CD1c-positive myeloid dendritic cell (primary cell): ENCODE measurements at regions not wholly inside any gene's neighbourhood (a gene's known extent, or its start where the extent isn't known, plus 50 kb on each side); places are given as distances from the start of the nearest gene placed in this dataset.
"Not testable (repeated sequence)": the region's sequence is repeated elsewhere in the genome, so short reads cannot be mapped to it uniquely, and the experiment has no call there.

Experiments used
- DNase-seq: peaks from one replicate; pipeline ENCODE4 v3.0.0-alpha.2; 2016; ENCODE audit errors: extremely low spot score

DNA sequence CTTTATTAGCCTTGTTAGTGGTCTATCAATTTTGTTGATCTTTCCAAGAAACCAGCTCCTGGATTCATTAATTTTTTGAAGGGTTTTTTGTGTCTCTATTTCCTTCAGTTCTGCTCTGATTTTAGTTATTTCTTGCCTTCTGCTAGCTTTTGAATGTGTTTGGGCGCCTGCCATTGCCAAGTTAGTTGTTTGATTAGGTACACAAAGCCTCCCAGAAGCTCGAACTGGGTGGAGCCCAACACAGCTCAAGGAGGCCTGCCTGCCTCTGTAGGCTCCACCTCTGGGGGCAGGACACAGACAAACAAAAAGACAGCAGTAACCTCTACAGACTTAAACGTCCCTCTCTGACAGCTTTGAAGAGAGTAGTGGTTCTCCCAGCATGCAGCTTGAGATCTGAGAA, 682.3 kb upstream of the ZNF804A start:
- not testable (repeated sequence) for DNase-seq

DNA sequence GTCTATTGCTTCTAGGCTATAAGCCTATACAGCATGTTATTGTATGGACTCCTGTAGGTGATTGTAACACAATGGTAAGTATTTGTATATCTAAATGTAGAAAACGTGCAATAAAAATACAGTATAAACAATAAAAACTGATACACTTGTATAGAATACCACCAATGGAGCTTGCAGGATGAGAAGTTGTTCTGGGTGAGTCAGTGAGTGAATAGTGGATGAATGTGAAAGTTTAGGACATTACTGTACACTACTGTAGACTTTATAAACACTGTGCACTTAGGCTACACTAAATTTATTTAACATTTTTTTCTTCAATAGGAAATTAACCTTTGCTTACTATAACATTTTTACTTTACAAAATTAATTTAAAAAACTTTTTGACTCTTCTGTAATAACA, 679.2 kb upstream of the ZNF804A start:
- no peak for DNase-seq

DNA sequence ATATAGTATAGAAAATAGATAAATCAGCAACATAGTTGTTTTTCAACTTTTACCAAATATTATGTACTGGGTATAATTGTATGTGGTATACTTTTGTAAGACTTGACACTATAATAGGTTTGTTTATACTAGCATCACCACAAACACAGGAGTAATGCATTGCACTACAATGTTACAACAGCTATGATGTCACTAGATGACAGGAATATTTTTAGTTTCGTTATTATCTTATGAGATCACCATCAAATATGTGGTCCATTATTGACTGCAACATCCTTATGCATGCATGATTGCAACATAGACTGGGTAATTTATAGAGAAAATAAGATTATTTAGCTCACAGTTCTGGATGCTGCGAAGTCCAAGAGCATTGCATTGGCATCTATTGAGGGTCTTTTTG, 678.4 kb upstream of the ZNF804A start:
- no peak for DNase-seq

GRCh38 chr2:183925281-183925680, 673.0 kb upstream of the ZNF804A start:
- no peak for DNase-seq

DNA sequence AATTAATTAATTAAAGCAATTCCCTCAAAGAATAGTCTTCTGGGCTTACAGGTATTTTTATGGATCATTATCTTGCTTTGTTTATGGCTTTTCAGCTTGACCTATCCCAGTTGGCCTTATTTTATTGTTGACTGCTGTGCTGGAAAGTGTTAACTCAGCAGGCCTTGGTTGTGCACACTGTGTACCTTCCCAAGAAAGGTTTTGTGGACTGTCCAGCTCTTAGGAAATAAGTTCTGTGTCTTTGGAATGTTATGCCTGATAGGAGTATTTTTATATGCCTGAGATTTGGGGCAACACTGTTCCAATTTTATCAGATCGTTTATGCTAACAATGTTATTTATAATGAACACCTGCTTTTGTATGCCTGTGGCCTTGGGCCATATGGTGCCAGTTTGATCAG, 671.9 kb upstream of the ZNF804A start:
- no peak for DNase-seq

GRCh38 chr2:183927406-183928325, 670.7 kb upstream of the ZNF804A start:
- no peak for DNase-seq

GRCh38 chr2:183935005-183935404, 663.3 kb upstream of the ZNF804A start:
- DNase-seq, result no peak

GRCh38 chr2:183937220-183937619, 661.1 kb upstream of the ZNF804A start:
- no peak for DNase-seq

DNA sequence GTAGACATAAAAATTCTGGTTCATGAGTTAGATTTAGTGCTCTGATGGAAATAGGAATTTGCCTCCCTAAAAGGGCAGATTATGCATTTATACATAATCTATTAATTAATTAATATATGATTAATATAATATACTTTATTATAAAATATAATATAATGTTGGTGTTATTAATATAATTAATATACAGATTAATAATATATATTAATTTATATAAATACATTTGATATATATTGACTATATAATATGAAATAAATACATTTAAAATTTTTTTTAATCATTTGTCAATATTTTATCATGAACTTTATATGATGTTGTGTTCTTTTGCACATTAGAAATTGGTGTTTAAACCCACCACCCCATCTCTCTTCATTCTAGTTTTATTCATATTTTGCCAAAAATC, 652.1 kb upstream of the ZNF804A start:
- DNase-seq, result no peak

- no peak for DNase-seq
Measured at GRCh38 chr2:183948861-183949260, 649.5 kb upstream of the ZNF804A start.

GRCh38 chr2:183950673-183951072, 647.7 kb upstream of the ZNF804A start:
- no peak for DNase-seq

GRCh38 chr2:183951630-183952029, 646.7 kb upstream of the ZNF804A start:
- DNase-seq, result no peak

- DNase-seq, result no peak
Measured at GRCh38 chr2:183952741-183953140, 645.6 kb upstream of the ZNF804A start.

- no peak for DNase-seq
Measured at GRCh38 chr2:183963609-183964008, 634.7 kb upstream of the ZNF804A start.

DNA sequence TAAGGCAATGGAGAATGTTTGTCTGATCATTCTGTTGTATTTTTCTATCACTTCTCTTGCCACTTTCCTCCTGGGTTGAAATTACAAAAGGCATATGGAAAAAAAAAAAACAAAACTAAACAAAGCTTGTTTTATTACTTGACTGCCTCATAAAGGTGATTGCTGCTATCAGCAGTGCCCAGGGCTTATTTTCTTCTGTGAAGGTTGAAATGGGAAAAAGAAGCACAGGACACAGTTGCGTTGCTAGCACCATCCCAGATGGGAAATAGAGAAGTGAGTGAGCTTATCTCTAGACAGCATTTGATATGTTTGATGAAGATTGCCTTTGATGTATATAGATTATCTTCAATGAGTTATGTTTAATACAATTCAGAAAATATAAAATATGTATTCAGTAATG, 633.8 kb upstream of the ZNF804A start:
- no peak for DNase-seq

- DNase-seq, result no peak
Measured at GRCh38 chr2:183967756-183968155, 630.6 kb upstream of the ZNF804A start.

DNA sequence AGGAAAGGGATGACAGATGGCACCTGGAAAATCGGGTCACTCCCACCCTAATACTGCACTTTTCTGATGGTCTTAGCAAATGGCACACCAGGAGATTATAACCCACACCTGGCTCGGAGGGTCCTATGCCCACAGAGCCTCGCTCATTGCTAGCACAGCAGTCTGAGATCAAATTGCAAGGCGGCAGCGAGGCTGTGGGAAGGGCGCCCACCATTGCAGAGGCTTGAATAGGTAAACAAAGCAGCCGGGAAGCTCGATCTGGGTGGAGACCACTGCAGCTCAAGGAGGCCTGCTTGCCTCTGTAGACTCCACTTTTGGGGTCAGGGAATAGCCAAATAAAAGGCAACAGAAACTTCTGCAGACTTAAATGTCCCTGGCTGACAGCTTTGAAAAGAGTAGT, 622.7 kb upstream of the ZNF804A start:
- DNase-seq, result not testable (repeated sequence)

DNA sequence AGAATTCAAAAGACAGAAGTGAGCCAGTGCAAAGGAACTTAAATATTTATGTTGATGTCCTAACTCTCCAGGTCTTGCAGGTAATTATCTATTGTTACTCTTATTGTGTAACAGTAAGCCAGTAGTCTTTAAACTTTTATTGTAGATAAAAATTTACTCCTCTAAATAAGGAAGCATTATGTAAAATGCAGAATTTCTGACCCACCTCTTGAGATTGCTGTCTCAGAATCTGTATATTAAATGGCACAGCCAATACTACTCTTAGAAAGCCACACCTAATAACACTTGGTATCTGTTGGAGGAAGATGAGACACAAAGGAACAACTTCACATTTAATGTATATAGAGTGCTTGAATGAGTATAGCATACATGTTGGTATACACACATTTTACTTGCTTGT, 613.5 kb upstream of the ZNF804A start:
- no peak for DNase-seq

DNA sequence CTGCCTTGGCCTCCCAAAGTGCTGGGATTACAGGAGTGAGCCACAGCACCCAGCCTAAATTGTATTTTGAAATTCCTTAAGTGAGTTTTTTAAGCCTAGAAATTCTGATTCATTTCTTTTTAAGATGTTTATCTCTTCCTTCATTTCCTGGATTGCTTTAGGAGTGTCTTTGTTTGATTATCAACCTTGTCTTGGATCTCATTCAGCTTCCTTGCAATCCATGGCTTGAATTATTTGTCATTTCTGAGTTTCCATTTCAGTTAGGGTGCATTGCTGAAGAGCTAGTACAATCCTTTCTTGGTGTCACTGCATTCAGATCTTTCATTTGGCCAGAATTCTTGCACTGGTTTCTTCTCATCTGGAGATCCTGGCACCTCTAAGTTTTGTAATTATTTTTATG, 606.4 kb upstream of the ZNF804A start:
- DNase-seq, result no peak

DNA sequence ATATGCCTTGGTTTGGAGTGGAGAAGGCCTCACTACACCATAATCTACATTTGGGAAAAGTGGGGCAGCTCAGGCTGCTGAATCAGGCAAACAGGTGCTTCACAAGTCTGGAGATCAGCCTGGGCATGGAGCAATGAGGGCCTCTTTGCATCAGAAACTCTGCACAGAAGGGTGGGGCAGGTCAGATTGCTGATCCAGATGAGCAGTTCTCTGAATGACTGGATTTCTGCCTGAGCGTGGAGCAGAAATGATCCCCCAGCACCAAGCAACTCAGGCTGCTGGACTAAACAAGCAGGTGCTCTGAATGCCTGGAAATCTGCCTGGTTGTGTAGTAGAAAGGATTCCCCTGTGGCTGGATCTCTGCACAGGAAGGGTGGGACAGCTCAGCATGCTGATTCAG, 605.3 kb upstream of the ZNF804A start:
- DNase-seq, result no peak

DNA sequence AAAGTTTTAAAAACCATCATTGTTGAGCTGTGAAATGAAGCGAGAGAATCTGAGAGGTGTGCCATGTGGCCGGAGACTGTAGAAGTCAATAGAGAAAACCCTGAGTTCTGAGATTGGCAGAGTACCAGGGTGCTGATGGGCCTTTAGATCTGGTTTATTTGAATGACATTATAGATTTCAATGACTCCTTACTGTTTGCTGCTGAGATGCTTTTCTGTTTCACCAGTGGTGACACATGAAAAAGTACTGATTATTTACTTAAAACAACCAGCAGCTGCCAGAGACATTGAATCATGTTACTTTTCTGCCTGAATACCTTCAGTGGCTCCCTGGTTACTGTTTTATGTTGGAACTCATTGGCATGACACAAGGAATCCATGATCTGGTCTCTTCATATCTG, 602.7 kb upstream of the ZNF804A start:
- no peak for DNase-seq

- DNase-seq, result no peak
Measured at GRCh38 chr2:183996825-183997793, 601.2 kb upstream of the ZNF804A start.
